Fibroblast of skin of left quadriceps (primary cell): ENCODE measurements at regions not wholly inside any gene's neighbourhood (a gene's known extent, or its start where the extent isn't known, plus 50 kb on each side); places are given as distances from the start of the nearest gene placed in this dataset.
"Not testable (repeated sequence)": the region's sequence is repeated elsewhere in the genome, so short reads cannot be mapped to it uniquely, and the experiment has no call there.

Source experiments
- DNase-seq, 2 experiments: peaks; one replicate each; pipeline ENCODE4 v3.0.0-alpha.2; 2013; ENCODE audit warnings: low read depth in 2 of 2

DNA sequence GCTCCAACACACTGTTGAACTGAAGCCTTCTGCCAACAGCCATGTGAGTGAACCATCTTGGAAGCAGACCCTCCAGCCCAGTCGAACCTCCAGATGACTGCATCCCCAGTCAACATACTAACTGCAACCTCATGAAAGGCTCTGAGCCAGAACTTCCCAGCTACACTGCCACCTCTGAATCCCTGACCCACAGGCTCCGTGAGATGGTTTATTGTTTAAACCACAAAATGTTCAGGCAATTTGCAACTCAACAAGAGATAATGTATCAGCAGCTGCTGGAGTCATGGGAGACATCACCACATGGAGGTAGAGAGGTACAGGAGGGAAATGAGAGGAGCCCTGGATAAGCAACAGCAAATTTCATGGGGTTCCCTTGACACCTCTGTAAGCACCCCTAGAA is 266.4 kb upstream of the NBEA start:
- no peak for DNase-seq

DNA sequence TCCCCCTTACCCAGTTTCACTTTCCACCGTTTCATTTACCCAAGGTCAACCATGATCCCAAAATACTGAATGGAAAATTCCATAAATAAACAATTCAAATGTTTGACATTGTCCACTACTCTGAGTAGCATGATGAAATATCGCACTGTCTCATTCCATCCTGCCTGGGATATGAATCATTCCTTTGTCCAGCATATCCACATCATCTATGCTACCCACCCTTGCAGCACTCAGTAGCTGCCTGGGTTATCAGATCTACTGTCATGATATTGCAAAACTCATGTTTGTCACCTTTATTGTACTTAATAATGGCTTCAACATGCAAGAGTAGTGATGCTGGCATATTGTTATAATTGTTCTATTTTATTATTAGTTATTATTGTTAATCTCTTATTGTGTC is 263.9 kb upstream of the NBEA start:
- DNase-seq = peak in 1 of 2 experiments; percentile 5

DNA sequence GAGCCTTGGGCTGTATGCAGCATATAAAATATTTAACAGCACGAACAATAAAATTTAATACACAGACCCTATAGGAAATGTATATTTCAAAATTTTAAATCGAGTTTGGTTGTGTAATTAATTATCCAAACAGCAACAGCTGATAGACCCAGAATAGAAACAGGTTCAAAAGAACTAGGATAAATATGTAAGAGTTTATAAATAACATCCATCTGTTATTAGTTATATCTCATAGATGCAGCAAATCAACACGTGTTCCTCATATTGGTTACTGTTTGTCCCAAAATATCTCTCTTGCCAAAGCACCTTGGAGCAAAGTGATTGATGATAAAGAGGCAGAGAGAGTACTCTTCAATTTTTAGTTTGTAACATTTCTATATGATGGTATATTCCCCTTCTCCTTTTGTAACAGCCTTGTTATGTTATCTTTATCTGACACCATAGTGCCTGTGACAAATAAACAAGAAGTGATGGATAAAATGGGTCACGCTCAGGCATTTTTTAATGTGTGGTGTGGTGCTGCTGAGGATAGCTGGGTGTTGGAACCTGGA is 260.6 kb upstream of the NBEA start:
- DNase-seq = no peak

DNA sequence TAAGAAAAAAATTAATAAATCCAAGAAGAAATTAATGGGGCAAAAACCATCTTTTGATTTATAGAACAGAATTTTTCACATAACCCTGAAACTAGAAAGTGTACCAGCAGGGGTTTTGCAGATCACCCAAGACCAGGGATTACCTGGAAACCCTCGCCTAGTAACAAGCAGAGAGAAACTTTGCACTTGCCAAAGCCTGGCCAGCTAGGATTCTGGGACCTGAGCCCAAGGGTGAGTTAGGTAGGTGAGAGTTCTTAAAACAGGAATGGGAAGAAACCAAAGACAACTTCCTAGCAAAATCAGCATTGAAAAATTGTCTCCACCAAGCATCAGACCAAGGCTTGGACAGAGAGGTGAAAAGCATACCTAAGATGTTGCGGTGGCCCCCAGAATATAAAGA is 247.0 kb upstream of the NBEA start:
- no peak for DNase-seq

DNA sequence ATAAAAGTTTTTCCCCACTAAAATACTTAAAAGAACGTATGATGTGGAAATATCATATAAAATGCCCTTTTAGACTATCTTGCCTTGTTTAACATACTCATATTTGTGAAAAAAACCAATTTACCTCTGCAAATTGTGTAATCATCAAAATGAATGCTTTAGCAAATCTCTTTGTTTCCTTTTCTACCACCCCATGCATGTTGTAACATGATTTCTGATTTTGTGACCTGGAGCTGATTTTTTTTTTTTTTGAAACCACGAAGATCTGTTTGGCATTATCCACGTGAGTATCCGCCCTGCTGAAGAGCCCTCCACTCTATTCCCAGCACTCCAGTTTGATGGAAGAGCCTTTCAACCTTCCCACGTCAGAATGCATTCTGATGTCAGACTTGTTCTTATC is 245.8 kb upstream of the NBEA start:
- DNase-seq = no peak

DNA sequence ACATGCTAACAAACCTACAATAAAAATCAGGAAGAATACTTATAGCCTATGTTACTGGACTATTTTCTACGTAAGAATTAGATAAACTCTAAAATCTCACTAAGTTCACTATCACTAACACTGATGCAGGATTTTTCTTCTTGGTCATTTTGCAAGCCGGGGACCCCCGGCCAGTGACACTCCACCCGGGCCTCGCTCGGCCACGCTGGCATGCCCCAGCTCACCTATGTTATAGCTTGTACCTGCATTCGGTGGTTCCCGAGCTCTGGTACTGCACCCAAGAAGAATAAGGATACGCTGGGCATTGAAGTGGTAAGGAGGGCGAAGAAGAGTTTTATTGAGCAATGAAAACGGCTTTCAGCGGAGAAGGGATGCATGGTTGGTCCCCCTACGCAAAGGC is 245.3 kb upstream of the NBEA start:
- no peak for DNase-seq

DNA sequence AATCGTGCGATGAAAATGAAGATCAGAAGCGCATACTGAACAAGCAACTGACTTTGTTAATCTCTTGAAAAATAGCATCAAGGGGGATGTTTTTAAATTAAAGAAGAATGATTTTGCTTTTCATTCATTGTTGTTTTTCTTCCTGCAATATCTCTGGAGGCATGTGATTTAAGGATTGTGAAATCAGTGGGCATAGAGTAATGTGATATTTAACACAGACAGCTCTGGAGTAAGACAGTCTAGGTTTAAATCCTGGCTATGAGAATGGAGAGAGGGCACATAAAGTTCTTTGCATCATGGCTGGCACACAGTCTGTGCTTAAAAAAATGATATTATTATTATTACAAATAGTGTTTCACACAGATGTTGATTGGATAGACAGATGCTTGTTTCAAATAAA is 243.1 kb upstream of the NBEA start:
- DNase-seq = no peak

DNA sequence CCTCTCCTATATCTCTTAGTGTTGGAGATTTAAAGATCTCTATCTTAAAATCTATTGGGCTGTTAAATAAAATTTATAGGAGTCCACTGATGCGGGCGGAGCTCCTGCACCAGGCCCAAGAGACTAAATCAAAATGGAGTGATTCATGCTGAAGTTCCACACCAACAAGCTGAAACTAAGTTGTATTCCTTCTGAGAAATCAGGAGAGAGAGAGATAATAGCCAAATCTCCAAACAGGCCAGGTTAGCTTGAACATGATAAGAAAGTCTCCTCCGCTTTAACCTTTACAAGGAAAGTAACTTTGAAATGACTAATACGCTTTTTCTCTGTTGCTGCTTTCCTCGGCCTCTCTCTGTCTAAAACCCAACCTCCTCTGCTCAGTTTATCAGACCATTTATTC is 241.9 kb upstream of the NBEA start:
- DNase-seq = no peak

DNA sequence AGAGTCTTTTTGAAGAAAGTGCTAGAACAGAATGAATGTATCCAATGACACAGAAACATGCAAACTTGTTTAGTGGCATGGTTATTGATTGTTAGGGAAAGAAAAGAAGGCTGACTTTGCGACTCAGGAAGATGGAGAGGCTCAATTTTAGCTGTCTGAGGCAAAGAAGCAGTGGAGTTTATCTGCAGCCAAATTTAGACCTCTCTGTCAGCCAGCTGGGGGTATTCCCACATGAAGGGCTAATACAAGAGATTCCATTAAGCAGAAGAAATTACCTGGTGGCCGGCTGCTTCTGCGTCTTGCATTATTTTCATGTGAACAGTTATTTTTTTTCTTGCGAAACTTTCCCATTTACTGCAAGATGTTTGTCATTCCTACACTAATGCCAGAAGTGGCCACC is 240.2 kb upstream of the NBEA start:
- DNase-seq = no peak

DNA sequence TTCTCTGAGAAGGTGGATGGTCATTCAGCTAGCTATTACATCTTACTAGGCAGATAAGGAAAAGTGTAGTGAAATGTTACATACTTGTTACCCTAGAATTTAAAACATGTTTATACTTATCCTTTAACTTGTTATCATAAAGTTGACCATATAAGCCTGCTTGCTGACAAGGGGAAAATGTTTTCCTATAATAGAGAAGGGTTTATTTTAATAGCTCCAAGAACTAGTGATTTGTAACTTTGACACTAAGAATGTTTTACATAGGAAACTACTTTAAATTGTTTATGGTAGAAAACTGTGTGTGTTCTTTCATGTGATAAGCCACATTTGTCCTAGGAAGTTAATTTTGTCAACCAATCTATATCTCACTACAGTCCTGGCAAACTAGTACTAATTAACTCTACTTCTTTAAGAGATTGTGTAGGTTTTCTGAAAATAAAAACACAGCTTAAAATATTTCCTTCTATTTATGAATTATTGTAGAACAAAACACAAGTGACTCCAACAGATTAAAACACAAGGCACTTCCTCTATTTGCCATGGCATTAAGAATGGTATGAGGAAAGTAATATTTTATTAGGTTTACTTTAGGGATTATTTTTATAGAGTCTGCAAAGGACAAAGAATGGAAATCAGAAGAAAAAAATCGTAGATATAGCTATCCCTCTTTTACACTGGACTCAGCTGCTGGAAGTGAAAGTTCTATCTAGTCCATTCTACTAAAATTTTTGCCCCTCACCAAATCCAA is 233.3 kb upstream of the NBEA start:
- no peak for DNase-seq

DNA sequence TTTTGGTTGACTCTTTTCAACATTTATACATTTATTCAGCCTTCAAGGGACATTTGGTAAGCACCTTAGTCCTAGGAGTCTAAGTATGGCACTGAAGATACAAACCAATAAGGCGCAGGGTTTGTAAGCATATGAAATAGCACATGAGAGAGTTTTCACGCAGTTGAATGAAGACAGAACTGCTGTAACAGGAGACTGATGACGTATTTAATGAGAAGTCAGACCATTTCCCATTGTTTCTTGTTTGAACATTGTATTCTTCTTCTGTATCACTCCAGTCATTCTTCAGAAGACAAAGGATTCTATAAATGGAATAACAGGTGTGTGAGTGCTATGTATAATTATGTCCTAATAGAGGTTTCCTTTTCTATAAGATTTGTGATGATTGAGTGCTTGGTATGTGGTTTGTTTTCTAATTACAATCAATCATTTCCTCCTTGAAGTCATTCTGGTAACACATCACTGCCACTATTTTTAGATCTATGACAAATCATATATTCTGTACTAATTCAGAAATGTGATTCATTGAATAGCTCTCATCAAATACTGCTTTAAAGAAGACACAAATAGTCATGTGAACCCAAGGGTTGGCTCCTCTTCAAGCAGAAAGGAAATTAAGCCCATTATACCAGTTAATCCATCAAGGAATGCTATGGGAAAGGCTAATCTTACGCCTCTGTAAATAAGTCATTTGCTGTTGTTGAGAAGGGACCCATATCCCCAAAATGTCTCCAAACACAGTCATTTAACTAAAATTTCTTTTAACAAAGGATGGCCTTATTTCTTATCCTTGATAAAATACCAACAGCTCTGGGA is 222.8 kb upstream of the NBEA start:
- no peak for DNase-seq

DNA sequence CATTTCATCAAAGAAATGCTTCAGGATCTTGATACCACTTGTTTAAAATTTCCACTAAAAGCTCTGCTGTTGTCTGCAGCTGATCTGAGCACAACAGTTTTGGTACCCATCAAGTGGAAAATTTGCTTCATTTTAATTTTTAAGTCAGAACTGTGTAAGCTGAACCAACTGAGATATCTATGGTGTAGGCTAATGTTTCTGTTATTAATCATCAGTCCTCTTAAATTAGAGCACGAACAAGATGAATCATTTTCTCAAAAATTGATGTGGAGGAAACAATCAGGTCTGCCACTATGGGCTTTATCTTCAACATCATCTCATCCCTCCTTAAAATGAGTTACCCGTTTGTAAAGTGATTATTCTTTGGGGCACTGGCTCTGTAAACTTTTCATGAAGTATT is 221.5 kb upstream of the NBEA start:
- no peak for DNase-seq

DNA sequence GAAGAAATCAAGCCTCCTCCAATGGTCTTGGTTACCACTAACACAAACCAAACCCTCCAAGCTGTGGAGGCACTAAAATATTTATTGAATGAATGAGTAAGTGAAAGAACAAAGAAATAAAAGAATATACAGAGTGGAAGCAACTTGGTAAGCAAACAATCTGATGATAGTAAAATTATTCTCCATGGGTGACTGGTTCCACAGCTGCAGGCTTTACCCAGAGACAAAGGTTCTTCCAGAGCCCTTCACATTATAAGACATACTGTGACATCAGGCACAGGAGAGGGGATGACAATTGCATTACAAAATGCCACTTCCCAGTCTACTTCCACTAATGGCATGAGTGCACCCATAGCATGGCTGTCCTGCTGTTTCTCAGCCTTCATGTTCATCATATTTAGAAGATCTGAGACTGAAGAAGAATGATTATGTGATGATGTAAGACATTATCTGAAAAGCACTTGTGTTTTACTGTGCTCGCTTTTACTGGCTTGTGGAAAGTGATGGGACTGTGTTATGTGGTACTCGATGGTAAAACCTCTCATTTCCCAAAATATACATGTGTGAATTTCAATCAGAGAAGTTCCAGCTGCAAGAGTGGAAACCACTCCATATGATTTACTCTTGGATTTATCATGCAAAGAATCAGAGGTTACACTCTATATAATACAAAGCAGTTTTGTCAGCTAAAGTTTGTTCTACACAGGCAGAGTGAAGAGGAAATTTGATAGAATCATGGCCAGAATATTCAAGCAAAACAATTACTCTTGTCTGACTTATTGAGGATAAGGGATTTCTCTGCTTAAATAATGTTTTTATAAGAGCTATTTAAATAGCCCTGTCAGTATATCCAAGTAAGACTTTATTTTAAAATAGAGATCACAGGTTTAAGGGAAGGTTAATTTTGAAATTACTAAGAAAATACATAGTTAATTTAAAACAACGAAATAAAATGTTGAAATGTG is 220.2 kb upstream of the NBEA start:
- DNase-seq = no peak

DNA sequence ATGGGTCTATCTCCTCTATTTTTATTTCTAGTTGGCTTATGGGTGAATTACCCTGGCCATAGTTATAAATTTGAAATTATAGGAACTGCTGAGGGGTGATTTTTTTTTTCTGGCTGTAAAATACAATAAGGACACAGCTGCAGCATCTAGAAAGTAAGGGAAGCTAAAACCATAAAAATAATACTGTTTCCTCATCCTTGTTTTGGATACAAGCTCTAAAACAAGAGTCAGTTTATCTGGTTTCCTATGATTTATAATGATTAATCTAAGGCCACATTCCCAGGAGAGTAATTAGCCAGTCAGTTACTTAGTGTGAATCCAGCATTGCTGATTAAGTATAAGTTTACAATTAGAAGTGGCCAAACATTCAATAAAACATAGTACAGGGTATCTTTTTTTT is 219.1 kb upstream of the NBEA start:
- DNase-seq = no peak

DNA sequence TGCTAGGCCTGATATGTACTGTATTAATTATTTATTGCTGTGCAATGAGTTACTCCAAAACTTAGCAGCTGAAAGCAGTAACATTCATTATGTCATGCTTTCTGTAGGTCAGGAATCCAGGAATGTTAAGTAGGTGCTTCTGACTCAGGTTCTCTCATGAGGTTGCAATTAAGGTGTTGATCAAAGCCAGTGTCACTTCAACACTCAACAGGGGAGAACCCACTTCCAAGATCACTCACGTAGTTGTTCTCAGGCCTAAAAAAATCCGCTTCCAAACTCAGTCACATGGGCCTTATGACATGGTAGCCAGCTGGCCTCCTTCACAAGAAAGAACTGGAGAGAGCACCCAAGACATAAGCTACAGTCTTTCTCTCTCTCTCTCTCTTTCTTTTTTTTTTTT is 211.1 kb upstream of the NBEA start:
- DNase-seq = no peak

DNA sequence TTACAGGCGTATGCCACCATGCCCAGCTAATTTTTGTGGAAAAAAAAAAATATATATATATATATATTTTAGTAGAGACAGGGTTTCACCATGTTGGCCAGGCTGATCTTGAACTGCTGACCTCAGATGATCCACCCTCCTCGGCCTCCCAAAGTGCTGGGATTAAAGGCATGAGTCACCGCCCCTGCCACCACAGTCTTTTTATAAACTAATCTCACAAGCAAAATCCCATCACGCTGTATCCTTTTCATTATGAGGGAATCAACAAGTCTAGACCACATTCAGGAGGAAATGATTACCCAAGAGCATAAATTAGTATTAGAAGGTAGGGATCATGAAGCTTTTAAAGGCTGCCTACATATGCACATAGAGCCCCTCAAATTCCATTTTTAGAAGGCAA is 210.6 kb upstream of the NBEA start:
- DNase-seq = peak; percentile 2 to 3

DNA sequence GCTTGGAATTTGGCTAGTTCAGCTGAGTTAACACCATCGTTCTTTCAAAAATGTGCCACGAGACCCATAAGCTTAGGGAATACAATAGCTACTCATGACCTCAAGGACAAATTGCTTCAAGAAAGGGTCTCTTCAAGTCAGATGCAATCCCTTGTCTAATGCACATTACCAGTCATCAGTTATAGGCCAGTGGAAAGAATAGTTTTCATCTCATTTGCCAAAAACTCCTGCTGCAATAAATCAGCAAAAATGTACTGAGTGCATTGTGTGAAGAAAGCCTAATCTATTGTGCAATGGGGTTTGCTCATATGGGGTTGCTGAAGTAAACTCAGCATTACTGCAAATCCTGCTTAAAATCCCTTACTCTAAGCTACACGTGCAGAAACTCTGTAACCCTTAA is 208.3 kb upstream of the NBEA start:
- peak; percentile 48 to 51 for DNase-seq

DNA sequence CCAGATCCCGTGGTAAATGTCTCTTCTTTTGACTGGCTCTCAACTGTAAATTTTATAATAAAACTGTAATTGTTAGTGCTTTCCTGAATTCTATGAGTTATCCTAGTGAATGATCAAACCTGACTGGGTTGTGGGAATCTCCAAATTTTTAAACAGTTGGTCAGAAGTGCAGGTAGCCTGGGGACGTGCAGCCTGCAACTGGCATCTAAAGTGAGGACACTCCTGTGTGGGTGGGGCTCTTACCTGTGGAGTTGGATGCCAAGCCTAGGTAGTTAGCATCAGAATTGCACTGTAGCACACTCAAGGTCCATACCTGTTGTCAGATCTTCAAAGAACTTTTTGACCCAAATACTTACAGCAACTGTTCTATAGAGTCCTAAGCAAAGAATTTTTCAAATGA is 207.1 kb upstream of the NBEA start:
- DNase-seq = no peak

DNA sequence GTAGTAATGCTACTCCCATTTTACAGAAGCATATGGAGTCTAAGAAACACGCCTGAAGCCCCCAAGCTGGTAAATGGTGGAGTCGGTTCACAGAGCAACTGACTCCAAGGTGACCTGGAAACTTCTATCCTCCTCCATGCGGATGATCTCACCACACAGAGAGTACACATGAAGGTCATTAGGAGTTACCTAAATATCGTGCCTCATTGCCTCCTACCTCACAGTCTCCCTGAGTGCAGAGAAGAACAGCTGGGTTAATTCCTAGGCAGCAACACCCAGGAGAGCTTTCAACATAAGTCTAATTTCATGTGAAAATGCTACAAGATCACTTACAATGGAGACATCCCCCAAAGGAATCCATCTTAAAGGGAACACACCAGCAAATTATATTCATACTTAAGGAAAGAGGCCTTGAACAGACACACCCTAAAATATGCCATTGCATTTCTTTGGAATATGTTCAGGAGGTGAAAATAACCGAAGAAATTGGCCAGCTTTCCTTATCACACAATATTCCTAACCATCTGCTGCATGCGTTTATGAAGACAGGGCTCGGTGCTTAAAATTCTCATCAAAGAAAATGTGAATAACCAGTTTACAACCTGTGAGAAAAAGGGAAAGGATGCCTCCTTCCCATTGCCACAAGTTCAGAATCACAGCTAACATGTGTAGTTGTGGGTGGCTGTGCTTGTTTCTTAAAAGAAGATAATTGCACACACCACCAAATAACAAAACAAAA is 203.6 kb upstream of the NBEA start:
- no peak for DNase-seq

DNA sequence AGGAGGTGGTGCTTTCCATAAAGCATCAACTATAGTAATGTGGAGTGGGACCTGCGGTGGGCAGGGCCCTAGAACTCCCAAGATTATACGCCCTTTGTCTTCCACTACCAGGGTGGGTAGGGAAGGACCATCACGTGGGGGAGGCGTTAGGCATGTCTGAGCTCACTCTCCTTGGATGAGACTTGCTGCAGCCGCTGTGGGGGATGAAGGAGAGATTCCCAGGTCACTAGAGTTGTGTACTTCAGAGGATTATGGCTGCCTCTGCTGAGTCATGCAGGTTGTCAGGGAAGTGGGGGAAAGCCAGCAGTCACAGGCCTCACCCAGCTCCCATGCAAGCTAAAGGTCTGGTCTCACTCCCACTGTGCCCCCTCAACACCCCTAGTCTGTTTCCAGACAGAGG is 195.0 kb upstream of the NBEA start:
- not testable (repeated sequence) for DNase-seq

DNA sequence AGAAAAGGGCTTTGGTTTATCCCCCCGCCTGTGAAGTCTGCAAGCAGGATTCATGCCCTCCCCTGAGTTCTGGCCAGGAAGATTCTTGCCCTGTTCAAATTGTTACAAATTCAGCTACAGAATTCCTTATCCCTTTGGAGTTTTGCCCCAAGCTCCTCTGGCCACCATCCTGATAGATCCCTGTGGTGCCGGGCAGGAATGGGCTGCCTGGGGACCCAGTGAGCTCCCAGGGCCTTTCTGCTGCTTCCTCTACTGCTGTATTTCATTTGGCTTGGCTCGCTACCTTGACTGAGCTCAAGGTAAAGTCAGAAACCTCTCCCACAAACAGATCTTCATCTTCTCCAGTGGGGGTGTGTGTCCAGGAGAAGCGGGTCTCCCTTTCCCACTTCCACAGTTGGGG is 194.6 kb upstream of the NBEA start:
- no peak for DNase-seq
